K562 (cell line): ENCODE measurements at regions not wholly inside any gene's neighbourhood (a gene's known extent, or its start where the extent isn't known, plus 50 kb on each side); places are given as distances from the start of the nearest gene placed in this dataset.

Experiments
- JUND ChIP-seq, 2 experiments: IDR thresholded peaks; 2 replicates in 1 of 2; 3 replicates in 1 of 2; pipeline ENCODE4 v1.6.1; 2011; ENCODE audit warnings: borderline replicate concordance in 2 of 2, low read depth in 2 of 2, low read length in 2 of 2, improper control_type of control experiment in 1 of 2, missing biosample characterization in 1 of 2, missing genetic modification characterization in 1 of 2, missing genetic modification reagents in 1 of 2
- MECOM ChIP-seq: fragments of 250-450 bp; sonication (Bioruptor Pico); IDR thresholded peaks from 2 replicates; pipeline ENCODE4 v1.8.0; 2022; ENCODE audit warnings: inconsistent platforms
- OTX1 ChIP-seq: fragments of 450-650 bp; formaldehyde crosslinking; IDR thresholded peaks from 2 replicates; pipeline ENCODE4 v1.4.0; 2022; ENCODE audit warnings: mild to moderate bottlenecking
- TBP ChIP-seq: optimal IDR thresholded peaks from 2 replicates; pipeline ENCODE3; 2011; ENCODE audit warnings: low read depth, low read length, improper control_type of control experiment
- TF ChIP-seq, protein P1 (sequence below), 3 experiments: IDR thresholded peaks in 2 of 3; conservative IDR thresholded peaks in 1 of 3; 2 replicates each; pipeline ENCODE4 v1.5.1; 2011 to 2012; ENCODE audit warnings: low read length in 3 of 3, mild to moderate bottlenecking in 3 of 3, control low read depth in 2 of 3, improper control_type of control experiment in 1 of 3, inconsistent platforms in 1 of 3, low read depth in 1 of 3, mixed read lengths in 1 of 3, moderate library complexity in 1 of 3; ENCODE audit not compliant: insufficient read depth in 2 of 3
- TF ChIP-seq, protein P2 (sequence below), 2 experiments: fragments of 450-650 bp in 1 of 2; sonication (generic) in 1 of 2; formaldehyde crosslinking in 1 of 2; IDR thresholded peaks in 1 of 2; conservative IDR thresholded peaks in 1 of 2; 2 replicates each; pipeline versions ENCODE4 v1.6.1 to v1.8.1; 2016 to 2023; ENCODE audit warnings: mild to moderate bottlenecking in 2 of 2, moderate library complexity in 2 of 2, inconsistent platforms in 1 of 2, missing genetic modification reagents in 1 of 2

DNA sequence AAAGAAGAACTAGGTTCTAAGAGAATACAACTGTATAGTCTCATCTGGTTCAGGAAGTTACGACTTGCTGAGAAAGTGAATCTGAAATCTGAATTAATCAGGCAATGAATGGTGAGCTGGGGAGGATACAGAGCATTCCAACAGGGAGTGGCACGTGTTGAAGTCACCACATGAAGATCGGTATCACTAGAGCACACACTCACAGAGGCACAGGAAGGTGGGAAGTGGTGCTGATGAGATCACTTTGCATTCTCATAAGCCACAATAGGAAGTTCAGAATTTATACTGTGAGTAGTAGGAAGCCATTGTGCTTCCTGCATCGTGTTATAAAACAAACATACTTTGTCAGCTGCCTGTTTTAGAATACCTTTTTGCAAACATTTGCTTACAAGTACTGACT lies 615.0 kb upstream of the DDX18 start:
- TF ChIP-seq, protein P1, sequence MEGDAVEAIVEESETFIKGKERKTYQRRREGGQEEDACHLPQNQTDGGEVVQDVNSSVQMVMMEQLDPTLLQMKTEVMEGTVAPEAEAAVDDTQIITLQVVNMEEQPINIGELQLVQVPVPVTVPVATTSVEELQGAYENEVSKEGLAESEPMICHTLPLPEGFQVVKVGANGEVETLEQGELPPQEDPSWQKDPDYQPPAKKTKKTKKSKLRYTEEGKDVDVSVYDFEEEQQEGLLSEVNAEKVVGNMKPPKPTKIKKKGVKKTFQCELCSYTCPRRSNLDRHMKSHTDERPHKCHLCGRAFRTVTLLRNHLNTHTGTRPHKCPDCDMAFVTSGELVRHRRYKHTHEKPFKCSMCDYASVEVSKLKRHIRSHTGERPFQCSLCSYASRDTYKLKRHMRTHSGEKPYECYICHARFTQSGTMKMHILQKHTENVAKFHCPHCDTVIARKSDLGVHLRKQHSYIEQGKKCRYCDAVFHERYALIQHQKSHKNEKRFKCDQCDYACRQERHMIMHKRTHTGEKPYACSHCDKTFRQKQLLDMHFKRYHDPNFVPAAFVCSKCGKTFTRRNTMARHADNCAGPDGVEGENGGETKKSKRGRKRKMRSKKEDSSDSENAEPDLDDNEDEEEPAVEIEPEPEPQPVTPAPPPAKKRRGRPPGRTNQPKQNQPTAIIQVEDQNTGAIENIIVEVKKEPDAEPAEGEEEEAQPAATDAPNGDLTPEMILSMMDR (IDR thresholded peaks at IDR 0.05 in 2 of 3, conservative IDR thresholded peaks at IDR 0.05 in 1 of 3; ENCODE audit: insufficient read depth in 2 of 3, low read depth in 1 of 3, low read length in 3 of 3) = no peak
- TF ChIP-seq MECOM (CRISPR knock-in tag) = no peak
- TF ChIP-seq, protein P2, sequence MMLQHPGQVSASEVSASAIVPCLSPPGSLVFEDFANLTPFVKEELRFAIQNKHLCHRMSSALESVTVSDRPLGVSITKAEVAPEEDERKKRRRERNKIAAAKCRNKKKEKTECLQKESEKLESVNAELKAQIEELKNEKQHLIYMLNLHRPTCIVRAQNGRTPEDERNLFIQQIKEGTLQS (IDR thresholded peaks at IDR 0.05) = no peak
- TF ChIP-seq, protein P2 (CRISPR knock-in tag; conservative IDR thresholded peaks at IDR 0.05) = no peak
- TF ChIP-seq OTX1 = no peak
- TF ChIP-seq TBP = no peak
- TF ChIP-seq JUND (IDR thresholded peaks at IDR 0.05; ENCODE audit: borderline replicate concordance, low read depth, low read length) = no peak
- no peak for TF ChIP-seq JUND (tag; IDR thresholded peaks at IDR 0.05; ENCODE audit: borderline replicate concordance, low read depth, low read length)
